NCI-H2107 treated with DMSO at 0.1 percent for 48 hours (cell line): ENCODE measurements at regions not wholly inside any gene's neighbourhood (a gene's known extent, or its start where the extent isn't known, plus 50 kb on each side); places are given as distances from the start of the nearest gene placed in this dataset.
"Not testable (repeated sequence)": the region's sequence is repeated elsewhere in the genome, so short reads cannot be mapped to it uniquely, and the experiment has no call there.

Experiments
- DNase-seq: peaks from one replicate; lab custom pipeline; 2025; ENCODE audit not compliant: unreplicated experiment; lab: John Stamatoyannopoulos, UW

DNA sequence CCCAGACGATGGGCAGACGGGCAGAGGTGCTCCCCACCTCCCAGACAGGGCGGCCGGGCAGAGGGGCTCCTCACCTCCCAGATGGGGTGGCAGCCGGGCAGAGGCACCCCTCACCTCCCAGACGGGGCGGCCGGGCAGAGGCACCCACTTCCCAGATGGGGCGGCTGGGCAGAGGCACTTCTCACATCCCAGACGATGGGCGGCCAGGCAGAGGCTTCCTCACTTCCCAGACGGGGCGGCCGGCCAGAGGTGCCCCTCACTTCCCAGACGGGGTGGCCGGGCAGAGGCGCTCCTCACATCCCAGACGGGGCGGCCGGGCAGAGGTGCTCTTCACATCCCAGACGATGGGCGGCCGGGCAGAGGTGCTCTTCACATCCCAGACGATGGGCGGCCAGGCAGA, 96.6 kb downstream of the ABCC12 start:
- not testable (repeated sequence) for DNase-seq

DNA sequence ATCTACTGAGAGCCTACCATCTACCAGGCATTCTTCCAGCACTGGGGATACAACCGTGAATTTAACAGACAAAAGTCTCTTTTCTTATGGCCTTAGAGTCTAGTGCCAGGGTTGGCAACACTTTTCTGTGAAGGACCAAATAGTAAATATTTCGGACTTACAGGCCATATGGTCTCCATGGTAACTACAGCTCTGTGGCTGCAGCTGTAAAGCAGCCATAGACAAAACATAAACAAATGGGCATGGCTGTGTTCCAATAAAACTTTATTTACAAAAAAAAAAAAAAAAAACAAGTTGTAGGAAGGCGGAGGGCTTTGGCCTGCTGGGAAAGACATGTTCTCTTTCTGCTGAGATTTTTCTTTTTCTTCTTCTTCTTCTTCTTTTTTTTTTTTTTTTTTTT, 98.7 kb downstream of the ABCC12 start:
- no peak for DNase-seq

DNA sequence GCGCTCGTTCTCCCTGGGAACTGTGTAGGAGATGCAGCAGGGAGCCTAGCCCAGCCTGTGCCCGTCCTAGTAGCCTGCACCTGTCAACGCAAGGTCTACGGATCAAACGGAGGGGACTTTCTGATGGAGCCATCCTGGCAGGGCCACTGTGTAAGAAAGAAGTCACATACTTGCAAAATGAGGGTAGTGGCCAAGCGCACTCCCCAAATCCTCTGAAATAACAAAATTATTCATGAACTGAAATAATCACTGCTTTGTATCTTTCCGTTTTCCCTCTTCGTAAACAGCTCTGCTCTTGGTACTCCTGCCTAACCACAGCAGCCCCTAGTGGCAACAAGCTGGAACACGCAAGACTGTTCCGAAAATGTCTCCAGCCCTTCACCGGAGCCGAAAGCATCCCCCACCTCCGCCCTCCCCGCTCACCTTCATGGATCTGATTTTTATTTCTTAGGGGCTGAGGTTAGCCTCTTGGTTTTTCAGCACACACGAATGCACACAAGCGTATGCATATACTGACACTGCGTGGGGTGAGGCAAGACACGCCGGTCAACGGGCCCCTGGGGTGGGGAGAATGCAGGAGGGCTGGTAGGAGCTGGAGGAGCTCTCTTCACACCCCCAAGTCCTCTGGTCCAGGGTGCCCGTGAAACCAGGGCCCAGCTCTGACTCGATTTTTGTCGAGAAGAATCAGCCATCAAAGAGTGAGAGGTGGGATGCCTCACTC, 100.8 kb downstream of the ABCC12 start:
- DNase-seq: peak; percentile 55

DNA sequence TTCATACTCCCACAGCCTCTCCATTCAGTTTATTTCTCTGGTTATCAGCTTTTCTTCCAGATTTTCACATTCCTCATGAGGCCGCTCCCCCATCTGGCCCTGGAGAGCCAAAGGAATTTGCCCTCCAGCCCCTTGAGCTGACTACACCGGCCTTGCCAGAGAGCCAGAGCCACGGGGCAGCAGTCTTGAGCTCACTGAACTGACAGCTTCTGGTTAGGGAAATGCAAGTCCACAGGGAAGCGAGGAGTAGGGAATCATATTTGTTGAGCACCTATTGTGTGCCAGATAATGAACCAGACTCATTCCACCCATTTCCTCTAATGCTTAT, 102.4 kb downstream of the ABCC12 start:
- DNase-seq: no peak

DNA sequence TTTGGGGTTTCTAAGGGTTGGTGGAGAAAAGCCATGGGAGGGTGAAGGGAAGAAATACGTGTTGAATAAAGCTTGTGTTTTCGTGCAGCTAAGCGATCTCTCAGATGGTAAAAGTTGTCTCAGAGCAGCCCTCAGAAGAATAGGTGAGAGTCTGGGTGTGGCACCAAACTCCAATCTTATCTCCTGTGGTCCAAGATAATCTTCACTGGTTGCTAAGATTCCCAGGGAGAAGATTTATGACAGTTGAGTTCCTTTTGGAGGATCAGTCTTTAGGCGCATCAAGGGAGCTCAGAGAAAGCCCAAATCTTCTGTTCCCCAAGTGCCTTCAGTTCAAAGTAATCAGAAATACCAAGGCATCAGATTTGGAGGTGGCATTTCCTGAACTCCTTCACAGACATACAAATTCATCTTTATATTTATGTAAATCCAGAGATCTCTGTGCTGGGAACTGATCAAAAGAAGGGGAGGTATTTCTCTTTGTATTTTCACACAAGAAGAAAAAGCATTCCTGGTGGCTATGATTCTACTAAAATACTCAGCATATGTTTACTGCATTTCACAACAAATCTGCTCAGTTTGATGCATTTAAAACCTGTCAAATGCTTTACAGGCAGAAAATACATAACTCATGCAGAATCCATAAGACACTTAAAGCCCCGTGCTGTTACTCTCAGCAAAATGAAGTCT, 102.9 kb downstream of the ABCC12 start:
- DNase-seq: no peak

DNA sequence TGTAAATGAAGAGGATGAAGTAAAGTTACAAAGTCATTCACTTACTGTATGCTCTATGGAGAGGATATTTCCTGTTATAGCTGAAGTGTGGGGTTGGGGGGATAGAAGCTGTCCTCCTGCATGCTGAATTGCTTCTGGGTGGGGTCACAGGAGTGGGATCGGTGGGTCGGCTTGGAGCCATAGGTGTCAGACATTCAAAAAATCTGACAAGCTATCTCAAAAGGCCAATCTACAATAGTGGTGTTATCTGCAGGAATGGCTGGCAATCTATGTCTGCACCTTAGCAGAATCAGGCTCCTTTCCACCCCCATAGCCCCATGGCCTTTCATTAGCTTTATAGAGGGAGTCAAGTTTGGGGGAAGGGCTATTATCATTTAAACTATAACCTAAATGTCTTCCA, 104.9 kb downstream of the ABCC12 start:
- DNase-seq: no peak

DNA sequence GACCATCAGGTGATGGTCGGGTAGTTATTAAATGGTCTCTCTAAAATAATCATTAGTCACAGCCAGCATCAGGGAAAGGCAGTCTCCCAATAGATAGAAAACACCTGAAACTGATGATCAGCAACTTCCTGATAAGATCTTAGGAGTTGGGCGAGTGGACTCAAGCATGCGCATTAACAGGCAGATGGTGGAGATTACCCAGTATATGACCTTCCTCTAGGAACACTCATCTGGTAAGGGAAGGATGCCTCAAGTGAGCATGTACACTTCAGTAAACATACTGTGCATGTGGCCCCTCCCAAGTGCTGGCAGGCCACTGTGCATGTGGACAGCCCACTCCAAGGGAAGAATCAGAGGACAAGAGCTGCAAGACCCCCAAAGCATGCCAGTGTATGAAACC, 105.9 kb downstream of the ABCC12 start:
- DNase-seq: no peak

GRCh38 chr16:48047720-48048119, 108.1 kb downstream of the ABCC12 start:
- DNase-seq: no peak

DNA sequence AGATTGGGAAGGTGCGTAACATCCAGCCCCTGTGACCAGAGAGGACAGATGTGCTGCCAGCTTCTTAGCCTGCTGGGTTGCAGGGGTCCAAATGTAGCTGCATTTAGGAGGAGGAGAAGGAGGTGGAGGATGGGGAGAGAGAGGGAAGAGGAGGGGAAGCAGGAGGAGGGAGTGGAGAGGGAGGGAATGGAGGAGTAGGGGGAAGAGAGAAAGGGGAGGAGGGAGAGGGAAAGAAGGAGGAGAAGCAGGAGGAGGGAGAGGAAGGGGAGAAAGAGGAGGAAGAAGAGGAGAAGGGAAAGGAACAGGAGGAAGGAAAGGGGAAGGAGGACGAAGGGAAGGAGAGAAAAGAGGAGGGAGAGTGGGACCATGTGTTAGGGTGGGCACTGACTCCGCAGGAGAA, 108.6 kb downstream of the ABCC12 start:
- no peak for DNase-seq

- DNase-seq: no peak
These were observed 111.7 kb downstream of the ABCC12 start for GRCh38 chr16:48044117-48044516.

GRCh38 chr16:48041981-48042421, 113.8 kb downstream of the ABCC12 start:
- DNase-seq: no peak

GRCh38 chr16:48035142-48035541, 120.7 kb downstream of the ABCC12 start:
- no peak for DNase-seq

DNA sequence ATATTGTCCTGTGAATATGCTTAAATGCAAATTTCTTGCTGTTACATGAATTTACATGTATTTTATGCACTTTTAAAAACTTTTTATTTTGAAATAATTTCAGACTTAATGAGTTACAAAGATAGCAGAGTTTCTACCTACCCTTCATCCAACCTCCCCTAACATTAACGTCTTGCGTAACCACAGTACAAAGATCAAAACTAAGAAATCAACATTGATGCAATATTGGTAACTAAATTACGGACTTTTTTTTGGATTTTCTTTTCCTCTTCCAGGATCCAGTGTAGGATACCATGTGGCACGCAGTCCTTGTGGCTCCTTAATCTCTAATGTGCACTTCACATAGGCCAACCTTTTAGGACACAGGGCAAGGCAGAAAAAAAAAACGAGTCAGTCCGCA, 124.9 kb downstream of the ABCC12 start:
- DNase-seq: no peak

DNA sequence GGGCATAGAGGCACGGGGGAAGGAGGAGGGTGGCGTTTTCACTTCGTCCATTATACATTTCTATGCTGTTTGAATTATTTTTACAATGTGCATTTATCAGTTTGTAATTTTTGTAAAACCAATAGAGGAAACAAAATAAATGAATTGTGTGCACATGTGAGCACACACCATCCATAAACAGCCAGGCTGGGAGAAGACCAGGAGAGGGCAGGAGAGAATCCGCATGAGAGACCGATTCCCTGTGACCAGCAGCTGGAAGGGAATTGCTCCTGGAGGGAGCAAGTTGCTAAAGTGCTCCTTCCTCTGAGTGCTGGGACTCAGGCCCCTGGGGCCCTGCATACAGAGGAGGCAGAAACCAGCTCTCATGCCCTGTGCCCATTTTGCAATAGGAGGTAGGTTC, 126.0 kb downstream of the ABCC12 start:
- DNase-seq: no peak

DNA sequence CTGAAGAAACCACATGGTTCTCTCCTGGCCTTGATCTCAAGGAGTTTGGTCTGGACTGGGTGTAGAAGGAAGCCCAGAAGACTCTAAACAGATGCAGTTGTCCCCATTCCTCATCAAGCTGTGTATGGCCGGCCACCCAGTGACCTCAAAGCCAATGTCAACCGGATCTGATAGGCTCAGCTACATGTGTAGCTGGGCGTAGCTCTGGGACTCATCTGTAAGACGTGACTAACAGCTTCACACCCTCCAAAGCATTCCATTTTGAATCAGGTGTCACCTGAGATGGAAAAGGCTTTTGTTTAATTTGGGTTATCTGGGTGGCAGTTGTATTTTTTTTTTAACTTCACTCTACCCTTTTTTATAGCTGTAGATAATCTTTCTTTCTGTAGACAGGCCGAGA, 130.4 kb downstream of the ABCC12 start:
- DNase-seq: no peak

- DNase-seq: no peak
These were observed 131.8 kb downstream of the ABCC12 start for GRCh38 chr16:48024042-48024441.

DNA sequence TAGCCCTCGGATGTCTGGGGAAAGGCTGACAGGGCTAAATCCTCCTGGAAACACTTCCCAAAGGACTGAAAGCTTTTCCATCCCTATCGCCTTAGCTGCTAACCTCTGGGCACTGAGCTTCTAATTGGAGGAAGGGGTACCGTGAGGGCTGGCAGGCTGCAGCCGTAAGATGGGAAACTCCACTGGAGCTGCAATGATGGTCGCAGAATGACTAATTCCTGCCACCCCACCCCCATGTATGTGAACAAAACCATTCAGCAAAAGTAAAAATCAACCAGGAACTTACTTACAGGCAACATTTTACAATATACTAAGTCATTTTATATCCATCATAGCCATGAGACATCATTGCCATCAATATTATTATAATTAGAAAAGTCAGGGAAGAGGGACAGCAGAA, 133.3 kb downstream of the ABCC12 start:
- no peak for DNase-seq

- DNase-seq: not testable (repeated sequence)
These were observed 135.2 kb downstream of the ABCC12 start for GRCh38 chr16:48020617-48021016.

GRCh38 chr16:48014349-48015135, 141.3 kb downstream of the ABCC12 start:
- DNase-seq: no peak

GRCh38 chr16:48013491-48013901, 142.3 kb downstream of the ABCC12 start:
- no peak for DNase-seq

- DNase-seq: no peak
These were observed 143.7 kb downstream of the ABCC12 start for GRCh38 chr16:48011878-48012658.
